ENCODE measurements at regions not wholly inside any gene's neighbourhood (a gene's known extent, or its start where the extent isn't known, plus 50 kb on each side); places are given as distances from the start of the nearest gene placed in this dataset.

- no peak for TF ChIP-seq CTCF (IDR thresholded peaks at IDR 0.05; ENCODE audit: low read depth, low read length)
- TF ChIP-seq EZH2phosphoT487 (IDR thresholded peaks at IDR 0.05; ENCODE audit: low read depth): no peak
These were observed 78.0 kb upstream of the TMEM33 start for GRCh38 chr4:41857226-41857641.
